GM23338 (cell line): ENCODE measurements at regions not wholly inside any gene's neighbourhood (a gene's known extent, or its start where the extent isn't known, plus 50 kb on each side); places are given as distances from the start of the nearest gene placed in this dataset.

Source experiments
- CREB1 ChIP-seq: fragments of 250-450 bp; sonication (Bioruptor Pico); IDR thresholded peaks from 2 replicates; pipeline ENCODE4 v1.5.0; 2020; ENCODE audit warnings: low read depth, mild to moderate bottlenecking, moderate library complexity
- NANOG ChIP-seq: IDR thresholded peaks from 2 replicates; pipeline ENCODE4 v1.6.1; 2016; ENCODE audit warnings: antibody characterized with exemption, borderline replicate concordance
- POLR2AphosphoS5 ChIP-seq: IDR thresholded peaks from 2 replicates; pipeline ENCODE4 v1.6.1; 2016; ENCODE audit warnings: antibody characterized with exemption, low read depth
- REST ChIP-seq: IDR thresholded peaks from one replicate; pipeline ENCODE4 v1.6.1; 2018; ENCODE audit warnings: antibody characterized with exemption; ENCODE audit not compliant: unreplicated experiment
- STAT1 ChIP-seq: IDR thresholded peaks from one replicate; pipeline ENCODE4 v1.6.1; 2016; ENCODE audit warnings: antibody characterized with exemption; ENCODE audit not compliant: unreplicated experiment
- ZNF331 ChIP-seq: fragments of 250-450 bp; sonication (Bioruptor Pico); IDR thresholded peaks from 2 replicates; pipeline ENCODE4 v1.5.0; 2020; ENCODE audit warnings: low read depth, mild to moderate bottlenecking, moderate library complexity
- TF ChIP-seq, protein P1 (sequence below): fragments of 250-450 bp; sonication (Bioruptor Pico); IDR thresholded peaks from 2 replicates; pipeline ENCODE4 v1.5.0; 2020; ENCODE audit warnings: mild to moderate bottlenecking, moderate library complexity

DNA sequence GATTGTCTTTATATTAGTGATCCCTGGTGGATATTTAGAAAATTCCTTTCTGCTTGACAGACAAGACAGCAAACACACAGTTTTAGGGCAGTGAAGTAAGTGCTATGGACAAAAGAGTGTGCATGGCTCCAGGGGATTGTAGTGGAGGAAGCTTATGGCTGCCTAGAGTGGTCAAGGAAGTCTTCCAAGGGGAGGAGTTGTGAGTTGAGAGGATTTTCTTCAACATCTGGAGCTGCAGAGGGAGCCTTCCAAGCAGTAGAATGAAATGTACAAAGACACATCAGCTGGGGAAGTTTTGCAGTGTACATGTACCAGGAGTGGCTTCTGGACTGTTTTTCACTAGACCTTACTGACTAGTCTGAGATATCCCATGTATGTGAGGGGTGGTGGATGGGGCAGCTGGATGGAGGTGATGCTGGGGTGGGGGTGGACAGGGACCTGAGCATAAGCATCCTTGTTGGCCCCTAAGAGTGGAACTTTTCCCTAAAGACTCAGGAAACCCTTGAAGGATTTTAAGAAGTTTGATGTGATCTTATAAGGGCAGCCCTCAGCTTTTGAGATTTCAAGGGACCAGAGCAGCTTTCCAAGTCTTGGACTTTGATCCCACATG is 160.5 kb upstream of the TAPT1 start (continued):
- TF ChIP-seq REST (no peak), STAT1 (no peak), NANOG (no peak), ZNF331 (CRISPR knock-in tag) (no peak), POLR2AphosphoS5 (no peak), CREB1 (no peak)
- TF ChIP-seq, protein P1, sequence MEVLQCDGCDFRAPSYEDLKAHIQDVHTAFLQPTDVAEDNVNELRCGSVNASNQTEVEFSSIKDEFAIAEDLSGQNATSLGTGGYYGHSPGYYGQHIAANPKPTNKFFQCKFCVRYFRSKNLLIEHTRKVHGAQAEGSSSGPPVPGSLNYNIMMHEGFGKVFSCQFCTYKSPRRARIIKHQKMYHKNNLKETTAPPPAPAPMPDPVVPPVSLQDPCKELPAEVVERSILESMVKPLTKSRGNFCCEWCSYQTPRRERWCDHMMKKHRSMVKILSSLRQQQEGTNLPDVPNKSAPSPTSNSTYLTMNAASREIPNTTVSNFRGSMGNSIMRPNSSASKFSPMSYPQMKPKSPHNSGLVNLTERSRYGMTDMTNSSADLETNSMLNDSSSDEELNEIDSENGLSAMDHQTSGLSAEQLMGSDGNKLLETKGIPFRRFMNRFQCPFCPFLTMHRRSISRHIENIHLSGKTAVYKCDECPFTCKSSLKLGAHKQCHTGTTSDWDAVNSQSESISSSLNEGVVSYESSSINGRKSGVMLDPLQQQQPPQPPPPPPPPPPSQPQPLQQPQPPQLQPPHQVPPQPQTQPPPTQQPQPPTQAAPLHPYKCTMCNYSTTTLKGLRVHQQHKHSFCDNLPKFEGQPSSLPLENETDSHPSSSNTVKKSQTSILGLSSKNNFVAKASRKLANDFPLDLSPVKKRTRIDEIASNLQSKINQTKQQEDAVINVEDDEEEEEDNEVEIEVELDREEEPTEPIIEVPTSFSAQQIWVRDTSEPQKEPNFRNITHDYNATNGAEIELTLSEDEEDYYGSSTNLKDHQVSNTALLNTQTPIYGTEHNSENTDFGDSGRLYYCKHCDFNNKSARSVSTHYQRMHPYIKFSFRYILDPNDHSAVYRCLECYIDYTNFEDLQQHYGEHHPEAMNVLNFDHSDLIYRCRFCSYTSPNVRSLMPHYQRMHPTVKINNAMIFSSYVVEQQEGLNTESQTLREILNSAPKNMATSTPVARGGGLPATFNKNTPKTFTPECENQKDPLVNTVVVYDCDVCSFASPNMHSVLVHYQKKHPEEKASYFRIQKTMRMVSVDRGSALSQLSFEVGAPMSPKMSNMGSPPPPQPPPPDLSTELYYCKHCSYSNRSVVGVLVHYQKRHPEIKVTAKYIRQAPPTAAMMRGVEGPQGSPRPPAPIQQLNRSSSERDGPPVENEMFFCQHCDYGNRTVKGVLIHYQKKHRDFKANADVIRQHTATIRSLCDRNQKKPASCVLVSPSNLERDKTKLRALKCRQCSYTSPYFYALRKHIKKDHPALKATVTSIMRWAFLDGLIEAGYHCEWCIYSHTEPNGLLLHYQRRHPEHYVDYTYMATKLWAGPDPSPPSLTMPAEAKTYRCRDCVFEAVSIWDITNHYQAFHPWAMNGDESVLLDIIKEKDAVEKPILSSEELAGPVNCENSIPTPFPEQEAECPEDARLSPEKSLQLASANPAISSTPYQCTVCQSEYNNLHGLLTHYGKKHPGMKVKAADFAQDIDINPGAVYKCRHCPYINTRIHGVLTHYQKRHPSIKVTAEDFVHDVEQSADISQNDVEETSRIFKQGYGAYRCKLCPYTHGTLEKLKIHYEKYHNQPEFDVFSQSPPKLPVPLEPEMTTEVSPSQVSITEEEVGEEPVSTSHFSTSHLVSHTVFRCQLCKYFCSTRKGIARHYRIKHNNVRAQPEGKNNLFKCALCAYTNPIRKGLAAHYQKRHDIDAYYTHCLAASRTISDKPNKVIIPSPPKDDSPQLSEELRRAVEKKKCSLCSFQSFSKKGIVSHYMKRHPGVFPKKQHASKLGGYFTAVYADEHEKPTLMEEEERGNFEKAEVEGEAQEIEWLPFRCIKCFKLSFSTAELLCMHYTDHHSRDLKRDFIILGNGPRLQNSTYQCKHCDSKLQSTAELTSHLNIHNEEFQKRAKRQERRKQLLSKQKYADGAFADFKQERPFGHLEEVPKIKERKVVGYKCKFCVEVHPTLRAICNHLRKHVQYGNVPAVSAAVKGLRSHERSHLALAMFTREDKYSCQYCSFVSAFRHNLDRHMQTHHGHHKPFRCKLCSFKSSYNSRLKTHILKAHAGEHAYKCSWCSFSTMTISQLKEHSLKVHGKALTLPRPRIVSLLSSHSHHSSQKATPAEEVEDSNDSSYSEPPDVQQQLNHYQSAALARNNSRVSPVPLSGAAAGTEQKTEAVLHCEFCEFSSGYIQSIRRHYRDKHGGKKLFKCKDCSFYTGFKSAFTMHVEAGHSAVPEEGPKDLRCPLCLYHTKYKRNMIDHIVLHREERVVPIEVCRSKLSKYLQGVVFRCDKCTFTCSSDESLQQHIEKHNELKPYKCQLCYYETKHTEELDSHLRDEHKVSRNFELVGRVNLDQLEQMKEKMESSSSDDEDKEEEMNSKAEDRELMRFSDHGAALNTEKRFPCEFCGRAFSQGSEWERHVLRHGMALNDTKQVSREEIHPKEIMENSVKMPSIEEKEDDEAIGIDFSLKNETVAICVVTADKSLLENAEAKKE, result no peak
